ENCODE measurements at regions not wholly inside any gene's neighbourhood (a gene's known extent, or its start where the extent isn't known, plus 50 kb on each side); places are given as distances from the start of the nearest gene placed in this dataset.
"Not testable (repeated sequence)": the region's sequence is repeated elsewhere in the genome, so short reads cannot be mapped to it uniquely, and the experiment has no call there.

DNA sequence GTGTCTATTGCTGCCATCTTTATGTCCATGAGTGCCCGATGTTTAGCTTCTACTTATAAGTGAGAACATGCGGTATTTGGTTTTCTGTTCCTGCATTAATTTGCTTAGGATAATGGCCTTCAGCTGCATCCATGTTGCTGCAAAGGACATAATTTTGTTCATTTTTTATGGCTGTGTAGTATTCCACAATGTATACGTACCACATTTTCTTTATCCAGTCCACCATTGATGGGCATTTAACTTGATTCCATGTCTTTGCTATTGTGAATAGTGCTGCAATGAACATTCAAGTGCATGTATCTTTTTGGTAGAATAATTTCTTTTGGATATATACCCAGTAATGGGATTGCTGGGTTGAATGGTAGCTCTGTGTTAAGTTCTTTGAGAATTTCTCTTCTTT is 376.3 kb upstream of the PROK2 start:
- TF ChIP-seq SMC3 (IDR thresholded peaks at IDR 0.05; ENCODE audit: low read depth, low read length); RAD21 (IDR thresholded peaks at IDR 0.05; ENCODE audit: low read length); RFX5 (IDR thresholded peaks at IDR 0.05; ENCODE audit: low read depth, low read length); CEBPB (IDR thresholded peaks at IDR 0.05; ENCODE audit: low read depth, low read length); POLR2A (IDR thresholded peaks at IDR 0.05; ENCODE audit: low read depth, low read length); BHLHE40 (IDR thresholded peaks at IDR 0.05; ENCODE audit: low read depth, low read length); MAFK (IDR thresholded peaks at IDR 0.05; ENCODE audit: low read depth, low read length); MXI1 (IDR thresholded peaks at IDR 0.05; ENCODE audit: borderline replicate concordance, low read depth, low read length); RCOR1 (IDR thresholded peaks at IDR 0.05; ENCODE audit: insufficient replicate concordance, low read length); NFE2L2 (IDR thresholded peaks at IDR 0.05; ENCODE audit: low read depth, low read length): not testable (repeated sequence)
- TF ChIP-seq, protein P1, sequence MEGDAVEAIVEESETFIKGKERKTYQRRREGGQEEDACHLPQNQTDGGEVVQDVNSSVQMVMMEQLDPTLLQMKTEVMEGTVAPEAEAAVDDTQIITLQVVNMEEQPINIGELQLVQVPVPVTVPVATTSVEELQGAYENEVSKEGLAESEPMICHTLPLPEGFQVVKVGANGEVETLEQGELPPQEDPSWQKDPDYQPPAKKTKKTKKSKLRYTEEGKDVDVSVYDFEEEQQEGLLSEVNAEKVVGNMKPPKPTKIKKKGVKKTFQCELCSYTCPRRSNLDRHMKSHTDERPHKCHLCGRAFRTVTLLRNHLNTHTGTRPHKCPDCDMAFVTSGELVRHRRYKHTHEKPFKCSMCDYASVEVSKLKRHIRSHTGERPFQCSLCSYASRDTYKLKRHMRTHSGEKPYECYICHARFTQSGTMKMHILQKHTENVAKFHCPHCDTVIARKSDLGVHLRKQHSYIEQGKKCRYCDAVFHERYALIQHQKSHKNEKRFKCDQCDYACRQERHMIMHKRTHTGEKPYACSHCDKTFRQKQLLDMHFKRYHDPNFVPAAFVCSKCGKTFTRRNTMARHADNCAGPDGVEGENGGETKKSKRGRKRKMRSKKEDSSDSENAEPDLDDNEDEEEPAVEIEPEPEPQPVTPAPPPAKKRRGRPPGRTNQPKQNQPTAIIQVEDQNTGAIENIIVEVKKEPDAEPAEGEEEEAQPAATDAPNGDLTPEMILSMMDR (conservative IDR thresholded peaks at IDR 0.05; ENCODE audit: low read depth, low read length): not testable (repeated sequence)
- TF ChIP-seq, protein P2, sequence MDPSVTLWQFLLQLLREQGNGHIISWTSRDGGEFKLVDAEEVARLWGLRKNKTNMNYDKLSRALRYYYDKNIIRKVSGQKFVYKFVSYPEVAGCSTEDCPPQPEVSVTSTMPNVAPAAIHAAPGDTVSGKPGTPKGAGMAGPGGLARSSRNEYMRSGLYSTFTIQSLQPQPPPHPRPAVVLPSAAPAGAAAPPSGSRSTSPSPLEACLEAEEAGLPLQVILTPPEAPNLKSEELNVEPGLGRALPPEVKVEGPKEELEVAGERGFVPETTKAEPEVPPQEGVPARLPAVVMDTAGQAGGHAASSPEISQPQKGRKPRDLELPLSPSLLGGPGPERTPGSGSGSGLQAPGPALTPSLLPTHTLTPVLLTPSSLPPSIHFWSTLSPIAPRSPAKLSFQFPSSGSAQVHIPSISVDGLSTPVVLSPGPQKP (IDR thresholded peaks at IDR 0.05; ENCODE audit: borderline replicate concordance, low read depth, low read length): not testable (repeated sequence)

All from IMR-90 (cell line).